ENCODE measurements at regions not wholly inside any gene's neighbourhood (a gene's known extent, or its start where the extent isn't known, plus 50 kb on each side); places are given as distances from the start of the nearest gene placed in this dataset.

DNA sequence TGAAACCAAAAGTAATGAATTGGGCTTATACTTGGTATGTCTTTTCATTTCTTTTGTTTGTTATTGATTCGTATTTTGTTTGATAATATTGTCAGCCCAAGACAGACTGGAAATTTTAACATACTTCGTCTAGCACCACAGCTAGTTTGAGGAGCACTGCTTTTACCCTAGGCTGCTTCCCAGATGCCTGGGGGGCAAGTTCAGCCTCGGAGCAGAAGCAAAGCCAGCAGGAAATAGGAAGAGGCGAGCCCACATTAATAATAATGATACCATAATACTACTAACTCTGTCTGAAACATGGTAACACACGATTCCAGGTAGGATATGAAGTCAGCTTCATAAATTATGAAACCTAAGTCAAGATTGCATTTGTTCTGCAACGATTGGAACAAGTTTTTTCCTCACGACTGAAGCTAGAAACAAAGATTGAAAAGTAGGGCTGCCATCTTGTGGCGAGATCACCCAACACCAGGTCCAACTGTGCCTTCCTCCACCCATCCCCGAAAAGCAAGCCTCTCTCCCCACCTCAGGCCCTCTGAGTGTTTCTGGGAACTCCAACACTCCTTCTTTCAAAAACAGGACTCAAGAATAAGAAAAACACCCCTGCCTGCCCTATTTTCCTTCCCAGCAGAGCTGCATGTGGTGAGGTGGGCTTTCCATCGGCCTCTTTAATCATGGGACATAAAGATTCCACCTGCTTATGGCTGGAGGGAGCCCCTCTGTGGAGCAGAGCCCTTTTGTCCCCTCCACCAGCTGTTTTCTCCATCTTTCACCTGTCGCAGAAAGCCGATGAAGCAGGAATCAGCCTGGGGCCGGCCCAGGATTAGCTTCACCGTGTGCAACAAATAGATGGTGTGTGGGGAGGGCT lies 236.4 kb downstream of the CAAP1 start:
- TF ChIP-seq HOXD13 (CRISPR knock-in tag; IDR thresholded peaks at IDR 0.05; ENCODE audit: borderline replicate concordance) (no peak), ZNF274 (IDR thresholded peaks at IDR 0.05; ENCODE audit: low read length) (no peak), ZNF274 (tag by site-specific recombination; IDR thresholded peaks at IDR 0.05; ENCODE audit: borderline replicate concordance) (no peak), TRIM28 (IDR thresholded peaks at IDR 0.05; ENCODE audit: borderline replicate concordance, low read length) (no peak), KLF16 (tag by site-specific recombination; IDR thresholded peaks at IDR 0.05) (no peak), ZBTB17 (tag by site-specific recombination; IDR thresholded peaks at IDR 0.05) (peak; percentile 20; the same call in 1 of the 2 replicates)
- TF ChIP-seq, protein P1, sequence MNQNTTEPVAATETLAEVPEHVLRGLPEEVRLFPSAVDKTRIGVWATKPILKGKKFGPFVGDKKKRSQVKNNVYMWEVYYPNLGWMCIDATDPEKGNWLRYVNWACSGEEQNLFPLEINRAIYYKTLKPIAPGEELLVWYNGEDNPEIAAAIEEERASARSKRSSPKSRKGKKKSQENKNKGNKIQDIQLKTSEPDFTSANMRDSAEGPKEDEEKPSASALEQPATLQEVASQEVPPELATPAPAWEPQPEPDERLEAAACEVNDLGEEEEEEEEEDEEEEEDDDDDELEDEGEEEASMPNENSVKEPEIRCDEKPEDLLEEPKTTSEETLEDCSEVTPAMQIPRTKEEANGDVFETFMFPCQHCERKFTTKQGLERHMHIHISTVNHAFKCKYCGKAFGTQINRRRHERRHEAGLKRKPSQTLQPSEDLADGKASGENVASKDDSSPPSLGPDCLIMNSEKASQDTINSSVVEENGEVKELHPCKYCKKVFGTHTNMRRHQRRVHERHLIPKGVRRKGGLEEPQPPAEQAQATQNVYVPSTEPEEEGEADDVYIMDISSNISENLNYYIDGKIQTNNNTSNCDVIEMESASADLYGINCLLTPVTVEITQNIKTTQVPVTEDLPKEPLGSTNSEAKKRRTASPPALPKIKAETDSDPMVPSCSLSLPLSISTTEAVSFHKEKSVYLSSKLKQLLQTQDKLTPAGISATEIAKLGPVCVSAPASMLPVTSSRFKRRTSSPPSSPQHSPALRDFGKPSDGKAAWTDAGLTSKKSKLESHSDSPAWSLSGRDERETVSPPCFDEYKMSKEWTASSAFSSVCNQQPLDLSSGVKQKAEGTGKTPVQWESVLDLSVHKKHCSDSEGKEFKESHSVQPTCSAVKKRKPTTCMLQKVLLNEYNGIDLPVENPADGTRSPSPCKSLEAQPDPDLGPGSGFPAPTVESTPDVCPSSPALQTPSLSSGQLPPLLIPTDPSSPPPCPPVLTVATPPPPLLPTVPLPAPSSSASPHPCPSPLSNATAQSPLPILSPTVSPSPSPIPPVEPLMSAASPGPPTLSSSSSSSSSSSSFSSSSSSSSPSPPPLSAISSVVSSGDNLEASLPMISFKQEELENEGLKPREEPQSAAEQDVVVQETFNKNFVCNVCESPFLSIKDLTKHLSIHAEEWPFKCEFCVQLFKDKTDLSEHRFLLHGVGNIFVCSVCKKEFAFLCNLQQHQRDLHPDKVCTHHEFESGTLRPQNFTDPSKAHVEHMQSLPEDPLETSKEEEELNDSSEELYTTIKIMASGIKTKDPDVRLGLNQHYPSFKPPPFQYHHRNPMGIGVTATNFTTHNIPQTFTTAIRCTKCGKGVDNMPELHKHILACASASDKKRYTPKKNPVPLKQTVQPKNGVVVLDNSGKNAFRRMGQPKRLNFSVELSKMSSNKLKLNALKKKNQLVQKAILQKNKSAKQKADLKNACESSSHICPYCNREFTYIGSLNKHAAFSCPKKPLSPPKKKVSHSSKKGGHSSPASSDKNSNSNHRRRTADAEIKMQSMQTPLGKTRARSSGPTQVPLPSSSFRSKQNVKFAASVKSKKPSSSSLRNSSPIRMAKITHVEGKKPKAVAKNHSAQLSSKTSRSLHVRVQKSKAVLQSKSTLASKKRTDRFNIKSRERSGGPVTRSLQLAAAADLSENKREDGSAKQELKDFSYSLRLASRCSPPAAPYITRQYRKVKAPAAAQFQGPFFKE (tag by site-specific recombination; IDR thresholded peaks at IDR 0.05; ENCODE audit: borderline replicate concordance): no peak
- TF ChIP-seq, protein P2, sequence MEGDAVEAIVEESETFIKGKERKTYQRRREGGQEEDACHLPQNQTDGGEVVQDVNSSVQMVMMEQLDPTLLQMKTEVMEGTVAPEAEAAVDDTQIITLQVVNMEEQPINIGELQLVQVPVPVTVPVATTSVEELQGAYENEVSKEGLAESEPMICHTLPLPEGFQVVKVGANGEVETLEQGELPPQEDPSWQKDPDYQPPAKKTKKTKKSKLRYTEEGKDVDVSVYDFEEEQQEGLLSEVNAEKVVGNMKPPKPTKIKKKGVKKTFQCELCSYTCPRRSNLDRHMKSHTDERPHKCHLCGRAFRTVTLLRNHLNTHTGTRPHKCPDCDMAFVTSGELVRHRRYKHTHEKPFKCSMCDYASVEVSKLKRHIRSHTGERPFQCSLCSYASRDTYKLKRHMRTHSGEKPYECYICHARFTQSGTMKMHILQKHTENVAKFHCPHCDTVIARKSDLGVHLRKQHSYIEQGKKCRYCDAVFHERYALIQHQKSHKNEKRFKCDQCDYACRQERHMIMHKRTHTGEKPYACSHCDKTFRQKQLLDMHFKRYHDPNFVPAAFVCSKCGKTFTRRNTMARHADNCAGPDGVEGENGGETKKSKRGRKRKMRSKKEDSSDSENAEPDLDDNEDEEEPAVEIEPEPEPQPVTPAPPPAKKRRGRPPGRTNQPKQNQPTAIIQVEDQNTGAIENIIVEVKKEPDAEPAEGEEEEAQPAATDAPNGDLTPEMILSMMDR (tag by site-specific recombination; IDR thresholded peaks at IDR 0.05): 0 out of 2 replicates have a peak, but pooled peaks have one; percentile 26
- TF ChIP-seq, protein P3, sequence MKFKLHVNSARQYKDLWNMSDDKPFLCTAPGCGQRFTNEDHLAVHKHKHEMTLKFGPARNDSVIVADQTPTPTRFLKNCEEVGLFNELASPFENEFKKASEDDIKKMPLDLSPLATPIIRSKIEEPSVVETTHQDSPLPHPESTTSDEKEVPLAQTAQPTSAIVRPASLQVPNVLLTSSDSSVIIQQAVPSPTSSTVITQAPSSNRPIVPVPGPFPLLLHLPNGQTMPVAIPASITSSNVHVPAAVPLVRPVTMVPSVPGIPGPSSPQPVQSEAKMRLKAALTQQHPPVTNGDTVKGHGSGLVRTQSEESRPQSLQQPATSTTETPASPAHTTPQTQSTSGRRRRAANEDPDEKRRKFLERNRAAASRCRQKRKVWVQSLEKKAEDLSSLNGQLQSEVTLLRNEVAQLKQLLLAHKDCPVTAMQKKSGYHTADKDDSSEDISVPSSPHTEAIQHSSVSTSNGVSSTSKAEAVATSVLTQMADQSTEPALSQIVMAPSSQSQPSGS (tag by site-specific recombination; IDR thresholded peaks at IDR 0.05; ENCODE audit: low read depth): no peak
- TF ChIP-seq, protein P4, sequence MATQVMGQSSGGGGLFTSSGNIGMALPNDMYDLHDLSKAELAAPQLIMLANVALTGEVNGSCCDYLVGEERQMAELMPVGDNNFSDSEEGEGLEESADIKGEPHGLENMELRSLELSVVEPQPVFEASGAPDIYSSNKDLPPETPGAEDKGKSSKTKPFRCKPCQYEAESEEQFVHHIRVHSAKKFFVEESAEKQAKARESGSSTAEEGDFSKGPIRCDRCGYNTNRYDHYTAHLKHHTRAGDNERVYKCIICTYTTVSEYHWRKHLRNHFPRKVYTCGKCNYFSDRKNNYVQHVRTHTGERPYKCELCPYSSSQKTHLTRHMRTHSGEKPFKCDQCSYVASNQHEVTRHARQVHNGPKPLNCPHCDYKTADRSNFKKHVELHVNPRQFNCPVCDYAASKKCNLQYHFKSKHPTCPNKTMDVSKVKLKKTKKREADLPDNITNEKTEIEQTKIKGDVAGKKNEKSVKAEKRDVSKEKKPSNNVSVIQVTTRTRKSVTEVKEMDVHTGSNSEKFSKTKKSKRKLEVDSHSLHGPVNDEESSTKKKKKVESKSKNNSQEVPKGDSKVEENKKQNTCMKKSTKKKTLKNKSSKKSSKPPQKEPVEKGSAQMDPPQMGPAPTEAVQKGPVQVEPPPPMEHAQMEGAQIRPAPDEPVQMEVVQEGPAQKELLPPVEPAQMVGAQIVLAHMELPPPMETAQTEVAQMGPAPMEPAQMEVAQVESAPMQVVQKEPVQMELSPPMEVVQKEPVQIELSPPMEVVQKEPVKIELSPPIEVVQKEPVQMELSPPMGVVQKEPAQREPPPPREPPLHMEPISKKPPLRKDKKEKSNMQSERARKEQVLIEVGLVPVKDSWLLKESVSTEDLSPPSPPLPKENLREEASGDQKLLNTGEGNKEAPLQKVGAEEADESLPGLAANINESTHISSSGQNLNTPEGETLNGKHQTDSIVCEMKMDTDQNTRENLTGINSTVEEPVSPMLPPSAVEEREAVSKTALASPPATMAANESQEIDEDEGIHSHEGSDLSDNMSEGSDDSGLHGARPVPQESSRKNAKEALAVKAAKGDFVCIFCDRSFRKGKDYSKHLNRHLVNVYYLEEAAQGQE (tag by site-specific recombination; IDR thresholded peaks at IDR 0.05): no peak

All from HEK293 (cell line).